ENCODE measurements at regions not wholly inside any gene's neighbourhood (a gene's known extent, or its start where the extent isn't known, plus 50 kb on each side); places are given as distances from the start of the nearest gene placed in this dataset.

GRCh38 chr17:14746822-14747602 is 446.1 kb downstream of the HS3ST3B1 start:
- no peak for ATAC-seq (replicated peaks)
- Mint-ChIP-seq H3K27me3 (no peaks in the 10 kb centered on the region), H3K9me3 (no peaks in the 10 kb centered on the region), H3K27ac (no peak overlapping the region), H3K4me3 (no peak overlapping the region), H3K4me1 (no peaks in the 10 kb centered on the region), H3K36me3 (ENCODE audit: low read depth) (no peaks in the 10 kb centered on the region)

GRCh38 chr17:14745541-14745940 is 444.7 kb downstream of the HS3ST3B1 start:
- no peak overlapping the region for H3K27ac Mint-ChIP-seq
- H3K4me1 Mint-ChIP-seq, result no peaks in the 10 kb centered on the region
- no peaks in the 10 kb centered on the region for H3K9me3 Mint-ChIP-seq
- ATAC-seq (replicated peaks), result no peak
- no peak overlapping the region for H3K4me3 Mint-ChIP-seq
- no peaks in the 10 kb centered on the region for H3K36me3 Mint-ChIP-seq (ENCODE audit: low read depth)
- no peaks in the 10 kb centered on the region for H3K27me3 Mint-ChIP-seq

- H3K4me1 Mint-ChIP-seq, result no peaks in the 10 kb centered on the region
- no peak overlapping the region for H3K27ac Mint-ChIP-seq
- H3K4me3 Mint-ChIP-seq, result no peak overlapping the region
- no peaks in the 10 kb centered on the region for H3K36me3 Mint-ChIP-seq (ENCODE audit: low read depth)
- no peaks in the 10 kb centered on the region for H3K27me3 Mint-ChIP-seq
- peak; percentile 11 for ATAC-seq (replicated peaks)
- H3K9me3 Mint-ChIP-seq, result no peaks in the 10 kb centered on the region
These were observed 444.0 kb downstream of the HS3ST3B1 start for GRCh38 chr17:14744761-14745473.

GRCh38 chr17:14741491-14741890 is 440.6 kb downstream of the HS3ST3B1 start:
- Mint-ChIP-seq H3K4me3 (no peak overlapping the region), H3K27ac (no peak overlapping the region), H3K27me3 (peaks cover 18% of the 10 kb centered on the region), H3K4me1 (no peaks in the 10 kb centered on the region), H3K9me3 (no peaks in the 10 kb centered on the region), H3K36me3 (ENCODE audit: low read depth) (no peaks in the 10 kb centered on the region)
- ATAC-seq (replicated peaks), result no peak

- Mint-ChIP-seq H3K4me1 (no peaks in the 10 kb centered on the region), H3K27ac (no peak overlapping the region), H3K27me3 (peaks cover 20% of the 10 kb centered on the region), H3K4me3 (no peak overlapping the region), H3K36me3 (ENCODE audit: low read depth) (no peaks in the 10 kb centered on the region), H3K9me3 (no peaks in the 10 kb centered on the region)
- ATAC-seq (replicated peaks), result no peak
These were observed 439.0 kb downstream of the HS3ST3B1 start for GRCh38 chr17:14739656-14740431.

GRCh38 chr17:14738652-14738988 is 437.7 kb downstream of the HS3ST3B1 start:
- Mint-ChIP-seq H3K9me3 (no peaks in the 10 kb centered on the region), H3K4me1 (no peaks in the 10 kb centered on the region), H3K4me3 (no peak overlapping the region), H3K27ac (no peak overlapping the region), H3K36me3 (ENCODE audit: low read depth) (no peaks in the 10 kb centered on the region), H3K27me3 (peaks cover 25% of the 10 kb centered on the region)
- no peak for ATAC-seq (replicated peaks)

GRCh38 chr17:14737984-14738651 is 437.2 kb downstream of the HS3ST3B1 start:
- no peaks in the 10 kb centered on the region for H3K36me3 Mint-ChIP-seq (ENCODE audit: low read depth)
- peaks cover 31% of the 10 kb centered on the region for H3K27me3 Mint-ChIP-seq
- H3K9me3 Mint-ChIP-seq, result no peaks in the 10 kb centered on the region
- H3K27ac Mint-ChIP-seq, result no peak overlapping the region
- H3K4me3 Mint-ChIP-seq, result no peak overlapping the region
- no peaks in the 10 kb centered on the region for H3K4me1 Mint-ChIP-seq
- no peak for ATAC-seq (replicated peaks)

GRCh38 chr17:14736631-14737030 is 435.8 kb downstream of the HS3ST3B1 start:
- H3K9me3 Mint-ChIP-seq, result no peaks in the 10 kb centered on the region
- ATAC-seq (replicated peaks), result no peak
- H3K27ac Mint-ChIP-seq, result no peak overlapping the region
- no peaks in the 10 kb centered on the region for H3K36me3 Mint-ChIP-seq (ENCODE audit: low read depth)
- H3K27me3 Mint-ChIP-seq, result peaks cover 35% of the 10 kb centered on the region
- H3K4me1 Mint-ChIP-seq, result no peaks in the 10 kb centered on the region
- no peak overlapping the region for H3K4me3 Mint-ChIP-seq

GRCh38 chr17:14733376-14733775 is 432.5 kb downstream of the HS3ST3B1 start:
- Mint-ChIP-seq H3K4me1 (no peaks in the 10 kb centered on the region), H3K27ac (no peak overlapping the region), H3K27me3 (peaks cover 31% of the 10 kb centered on the region), H3K4me3 (no peak overlapping the region), H3K36me3 (ENCODE audit: low read depth) (no peaks in the 10 kb centered on the region), H3K9me3 (no peaks in the 10 kb centered on the region)
- no peak for ATAC-seq (replicated peaks)

GRCh38 chr17:14732211-14732610 is 431.3 kb downstream of the HS3ST3B1 start:
- no peaks in the 10 kb centered on the region for H3K4me1 Mint-ChIP-seq
- H3K36me3 Mint-ChIP-seq (ENCODE audit: low read depth), result no peaks in the 10 kb centered on the region
- H3K4me3 Mint-ChIP-seq, result no peak overlapping the region
- no peak overlapping the region for H3K27ac Mint-ChIP-seq
- ATAC-seq (replicated peaks), result no peak
- H3K27me3 Mint-ChIP-seq, result peaks cover 24% of the 10 kb centered on the region
- H3K9me3 Mint-ChIP-seq, result no peaks in the 10 kb centered on the region

GRCh38 chr17:14731591-14731990 is 430.7 kb downstream of the HS3ST3B1 start:
- Mint-ChIP-seq H3K9me3 (no peaks in the 10 kb centered on the region), H3K4me1 (no peaks in the 10 kb centered on the region), H3K36me3 (ENCODE audit: low read depth) (no peaks in the 10 kb centered on the region), H3K27me3 (peaks cover 18% of the 10 kb centered on the region), H3K4me3 (no peak overlapping the region), H3K27ac (no peak overlapping the region)
- ATAC-seq (replicated peaks), result no peak

- no peaks in the 10 kb centered on the region for H3K9me3 Mint-ChIP-seq
- H3K4me1 Mint-ChIP-seq, result no peaks in the 10 kb centered on the region
- H3K4me3 Mint-ChIP-seq, result no peak overlapping the region
- ATAC-seq (replicated peaks), result no peak
- peaks cover 15% of the 10 kb centered on the region for H3K27me3 Mint-ChIP-seq
- no peaks in the 10 kb centered on the region for H3K36me3 Mint-ChIP-seq (ENCODE audit: low read depth)
- H3K27ac Mint-ChIP-seq, result no peak overlapping the region
These were observed 429.9 kb downstream of the HS3ST3B1 start for GRCh38 chr17:14730821-14731220.

GRCh38 chr17:14725729-14726128 is 424.8 kb downstream of the HS3ST3B1 start:
- Mint-ChIP-seq H3K27me3 (no peaks in the 10 kb centered on the region), H3K9me3 (no peaks in the 10 kb centered on the region), H3K36me3 (ENCODE audit: low read depth) (no peaks in the 10 kb centered on the region), H3K27ac (no peak overlapping the region), H3K4me1 (no peaks in the 10 kb centered on the region), H3K4me3 (no peak overlapping the region)
- no peak for ATAC-seq (replicated peaks)

GRCh38 chr17:14724770-14725169 is 423.9 kb downstream of the HS3ST3B1 start:
- Mint-ChIP-seq H3K27ac (no peak overlapping the region), H3K9me3 (no peaks in the 10 kb centered on the region), H3K4me3 (no peak overlapping the region), H3K4me1 (no peaks in the 10 kb centered on the region), H3K36me3 (ENCODE audit: low read depth) (no peaks in the 10 kb centered on the region), H3K27me3 (peaks cover 2% of the 10 kb centered on the region)
- ATAC-seq (replicated peaks), result no peak
